ENCODE measurements at regions not wholly inside any gene's neighbourhood (a gene's known extent, or its start where the extent isn't known, plus 50 kb on each side); places are given as distances from the start of the nearest gene placed in this dataset.

DNA sequence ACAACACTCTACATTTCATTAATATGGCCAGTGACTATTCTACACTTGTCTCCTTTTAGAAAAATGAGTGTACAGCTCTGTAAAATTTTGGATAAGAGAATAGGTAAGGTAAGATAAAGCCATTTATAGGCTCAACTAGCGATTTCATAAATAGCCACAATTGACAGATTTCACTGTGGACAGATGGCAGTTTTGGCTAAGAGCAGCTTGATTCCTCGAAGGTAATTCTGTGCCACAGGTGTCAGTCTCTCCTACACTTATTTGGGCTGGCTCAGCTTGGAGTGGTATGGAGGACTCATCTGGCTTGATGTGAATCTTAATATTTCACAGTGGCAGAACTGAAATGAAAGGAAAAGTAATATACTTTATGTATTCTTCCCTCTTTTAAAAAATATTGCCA lies 536.7 kb upstream of the TBL1XR1 start:
- no peak for TF ChIP-seq ZFP30 (CRISPR knock-in tag; IDR thresholded peaks at IDR 0.05)
- no peak for TF ChIP-seq TOX (CRISPR knock-in tag; IDR thresholded peaks at IDR 0.05; ENCODE audit: borderline replicate concordance)
- TF ChIP-seq TCF4 (CRISPR knock-in tag; IDR thresholded peaks at IDR 0.05; ENCODE audit: borderline replicate concordance), result no peak
- TF ChIP-seq ZNF8 (CRISPR knock-in tag; IDR thresholded peaks at IDR 0.05), result no peak
- TF ChIP-seq, protein P1, sequence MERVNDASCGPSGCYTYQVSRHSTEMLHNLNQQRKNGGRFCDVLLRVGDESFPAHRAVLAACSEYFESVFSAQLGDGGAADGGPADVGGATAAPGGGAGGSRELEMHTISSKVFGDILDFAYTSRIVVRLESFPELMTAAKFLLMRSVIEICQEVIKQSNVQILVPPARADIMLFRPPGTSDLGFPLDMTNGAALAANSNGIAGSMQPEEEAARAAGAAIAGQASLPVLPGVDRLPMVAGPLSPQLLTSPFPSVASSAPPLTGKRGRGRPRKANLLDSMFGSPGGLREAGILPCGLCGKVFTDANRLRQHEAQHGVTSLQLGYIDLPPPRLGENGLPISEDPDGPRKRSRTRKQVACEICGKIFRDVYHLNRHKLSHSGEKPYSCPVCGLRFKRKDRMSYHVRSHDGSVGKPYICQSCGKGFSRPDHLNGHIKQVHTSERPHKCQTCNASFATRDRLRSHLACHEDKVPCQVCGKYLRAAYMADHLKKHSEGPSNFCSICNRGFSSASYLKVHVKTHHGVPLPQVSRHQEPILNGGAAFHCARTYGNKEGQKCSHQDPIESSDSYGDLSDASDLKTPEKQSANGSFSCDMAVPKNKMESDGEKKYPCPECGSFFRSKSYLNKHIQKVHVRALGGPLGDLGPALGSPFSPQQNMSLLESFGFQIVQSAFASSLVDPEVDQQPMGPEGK (CRISPR knock-in tag; IDR thresholded peaks at IDR 0.05; ENCODE audit: borderline replicate concordance), result no peak
- no peak for TF ChIP-seq ZNF565 (CRISPR knock-in tag; conservative IDR thresholded peaks at IDR 0.05; ENCODE audit: low read depth)
- no peak for TF ChIP-seq ARNTL (CRISPR knock-in tag; IDR thresholded peaks at IDR 0.05; ENCODE audit: borderline replicate concordance, low read depth)
- TF ChIP-seq CSDC2 (CRISPR knock-in tag; IDR thresholded peaks at IDR 0.05), result no peak
- TF ChIP-seq SNAI2 (CRISPR knock-in tag; IDR thresholded peaks at IDR 0.05), result no peak
- TF ChIP-seq, protein P2, sequence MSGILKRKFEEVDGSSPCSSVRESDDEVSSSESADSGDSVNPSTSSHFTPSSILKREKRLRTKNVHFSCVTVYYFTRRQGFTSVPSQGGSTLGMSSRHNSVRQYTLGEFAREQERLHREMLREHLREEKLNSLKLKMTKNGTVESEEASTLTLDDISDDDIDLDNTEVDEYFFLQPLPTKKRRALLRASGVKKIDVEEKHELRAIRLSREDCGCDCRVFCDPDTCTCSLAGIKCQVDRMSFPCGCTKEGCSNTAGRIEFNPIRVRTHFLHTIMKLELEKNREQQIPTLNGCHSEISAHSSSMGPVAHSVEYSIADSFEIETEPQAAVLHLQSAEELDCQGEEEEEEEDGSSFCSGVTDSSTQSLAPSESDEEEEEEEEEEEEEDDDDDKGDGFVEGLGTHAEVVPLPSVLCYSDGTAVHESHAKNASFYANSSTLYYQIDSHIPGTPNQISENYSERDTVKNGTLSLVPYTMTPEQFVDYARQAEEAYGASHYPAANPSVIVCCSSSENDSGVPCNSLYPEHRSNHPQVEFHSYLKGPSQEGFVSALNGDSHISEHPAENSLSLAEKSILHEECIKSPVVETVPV (CRISPR knock-in tag; IDR thresholded peaks at IDR 0.05), result no peak

Measured in SK-N-SH treated with all-trans-retinoic acid at 6 μM for 48 hours (cell line).